ENCODE measurements at regions not wholly inside any gene's neighbourhood (a gene's known extent, or its start where the extent isn't known, plus 50 kb on each side); places are given as distances from the start of the nearest gene placed in this dataset.

DNA sequence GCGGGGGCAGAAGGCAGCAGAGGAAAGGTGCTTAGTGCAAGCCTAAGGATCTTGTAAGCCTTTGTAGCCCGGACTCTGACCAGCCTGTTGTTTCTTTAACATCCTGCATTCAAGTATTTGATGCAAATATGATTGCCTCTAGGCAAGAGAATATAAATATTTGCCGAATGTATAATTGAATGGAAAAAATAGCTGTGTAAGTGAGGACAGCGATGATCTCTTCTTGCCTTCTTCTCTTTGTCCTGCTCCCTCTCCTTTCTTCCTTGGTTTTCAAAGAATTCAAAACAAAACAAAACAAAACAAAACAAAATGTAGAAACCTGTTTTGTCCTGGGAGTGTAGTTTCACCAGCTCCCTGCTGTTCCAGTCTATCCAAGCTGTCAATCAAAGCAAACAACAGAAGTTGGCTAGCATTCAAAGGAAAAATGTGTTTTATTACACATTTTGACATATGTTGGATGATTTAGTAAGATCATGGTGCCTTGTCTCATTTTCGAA lies 74.9 kb upstream of the CPM start:
- no peak for TF ChIP-seq CTCF (IDR thresholded peaks at IDR 0.05; ENCODE audit: control extremely low read depth in 1 of 3, insufficient read depth in 1 of 3, low read depth in 1 of 3, low read length in 3 of 3)
- no peak for TF ChIP-seq NRF1 (IDR thresholded peaks at IDR 0.05; ENCODE audit: low read depth, low read length)
